ENCODE measurements at regions not wholly inside any gene's neighbourhood (a gene's known extent, or its start where the extent isn't known, plus 50 kb on each side); places are given as distances from the start of the nearest gene placed in this dataset.

DNA sequence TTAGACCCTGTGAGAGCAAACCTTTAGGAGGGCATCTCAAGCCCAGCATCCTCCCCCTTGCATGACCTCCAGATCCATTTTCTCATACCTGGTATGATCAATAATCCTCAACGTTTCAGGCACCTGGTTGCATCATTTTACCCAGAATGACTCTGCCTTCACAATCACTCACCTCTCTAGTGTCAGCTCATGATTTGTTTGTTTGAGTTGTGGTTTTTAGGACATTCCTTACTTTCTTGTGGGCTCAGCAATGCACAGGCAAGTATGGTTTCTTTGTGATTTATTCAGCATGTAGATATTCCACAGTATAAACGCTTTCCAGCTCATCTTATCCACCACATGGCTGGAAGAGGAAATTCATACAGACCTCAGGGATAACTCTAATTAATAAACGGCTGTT, 93.6 kb upstream of the CPEB2 start:
- Histone ChIP-seq H3K36me3 (ENCODE audit: control insufficient read depth in 5 of 5, insufficient read depth in 5 of 5, low read length in 5 of 5) (no peaks in the 10 kb centered on the region), H3K4me1 (ENCODE audit: control insufficient read depth in 5 of 5, insufficient read depth in 5 of 5, low read length in 5 of 5) (peaks cover 0 to 13% (median 0%) of the 10 kb centered on the region in 5 donors), H3K9ac (ENCODE audit: low read length in 5 of 5) (no peak overlapping the region), H3K27me3 (ENCODE audit: control insufficient read depth in 5 of 5, insufficient read depth in 4 of 5, low read length in 5 of 5) (no peaks in the 10 kb centered on the region), H3K27ac (ENCODE audit: low read depth, low read length) (no peak overlapping the region), H3K4me3 (ENCODE audit: low read depth in 1 of 5, low read length in 5 of 5) (no peak overlapping the region), H3K9me3 (ENCODE audit: control insufficient read depth in 5 of 5, low read length in 5 of 5) (no peaks in the 10 kb centered on the region)

DNA sequence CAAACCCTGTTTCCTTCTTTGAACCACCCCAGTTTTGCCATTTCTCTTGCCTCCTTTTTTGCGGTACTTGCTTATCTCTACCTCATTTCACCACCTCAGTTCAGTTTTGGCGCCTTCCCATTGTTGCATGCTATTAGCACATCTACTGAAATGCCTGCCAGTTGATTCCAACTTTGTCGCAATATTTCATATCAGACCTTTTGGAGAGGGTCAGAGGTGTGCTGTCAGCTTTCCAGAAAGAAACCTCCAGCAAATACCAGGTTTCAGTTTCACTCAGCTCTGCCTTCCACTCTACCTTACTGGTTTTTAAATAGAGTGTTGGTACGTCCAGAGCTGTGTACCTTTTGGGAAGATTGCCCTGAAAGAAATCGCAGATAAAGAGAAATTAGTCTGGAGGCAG, 91.9 kb upstream of the CPEB2 start:
- Histone ChIP-seq H3K27ac (ENCODE audit: low read depth, low read length) (no peak overlapping the region), H3K36me3 (ENCODE audit: control insufficient read depth in 5 of 5, insufficient read depth in 5 of 5, low read length in 5 of 5) (no peaks in the 10 kb centered on the region), H3K9me3 (ENCODE audit: control insufficient read depth in 5 of 5, low read length in 5 of 5) (no peaks in the 10 kb centered on the region), H3K9ac (ENCODE audit: low read length in 5 of 5) (no peak overlapping the region), H3K27me3 (ENCODE audit: control insufficient read depth in 5 of 5, insufficient read depth in 4 of 5, low read length in 5 of 5) (no peaks in the 10 kb centered on the region), H3K4me3 (ENCODE audit: low read depth in 1 of 5, low read length in 5 of 5) (no peak overlapping the region), H3K4me1 (ENCODE audit: control insufficient read depth in 5 of 5, insufficient read depth in 5 of 5, low read length in 5 of 5) (peaks cover 0 to 13% (median 0%) of the 10 kb centered on the region in 5 donors)

DNA sequence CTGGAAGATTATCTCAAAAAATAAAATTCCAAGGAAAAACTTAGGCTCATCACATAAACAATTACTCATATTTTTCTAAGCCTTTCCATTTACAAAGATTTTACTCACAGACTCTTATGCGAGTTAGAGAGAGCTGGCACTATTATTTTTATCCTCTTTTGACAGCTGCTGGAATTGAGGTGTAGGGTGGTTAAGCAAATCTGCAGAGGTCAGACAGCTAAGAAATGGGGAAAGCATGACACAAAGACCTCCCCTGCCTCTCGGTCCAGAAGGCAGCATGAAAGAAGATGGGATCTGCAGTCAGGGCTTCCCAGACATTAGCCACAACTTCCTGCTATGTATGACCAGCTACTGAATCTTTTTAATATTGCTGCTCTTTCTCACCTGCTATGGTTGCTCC, 89.9 kb upstream of the CPEB2 start:
- Histone ChIP-seq H3K36me3 (ENCODE audit: control insufficient read depth in 5 of 5, insufficient read depth in 5 of 5, low read length in 5 of 5) (no peaks in the 10 kb centered on the region), H3K4me1 (ENCODE audit: control insufficient read depth in 5 of 5, insufficient read depth in 5 of 5, low read length in 5 of 5) (peaks cover 0 to 13% (median 0%) of the 10 kb centered on the region in 5 donors), H3K9me3 (ENCODE audit: control insufficient read depth in 5 of 5, low read length in 5 of 5) (no peaks in the 10 kb centered on the region), H3K27ac (ENCODE audit: low read depth, low read length) (no peak overlapping the region), H3K9ac (ENCODE audit: low read length in 5 of 5) (no peak overlapping the region), H3K27me3 (ENCODE audit: control insufficient read depth in 5 of 5, insufficient read depth in 4 of 5, low read length in 5 of 5) (no peaks in the 10 kb centered on the region), H3K4me3 (ENCODE audit: low read depth in 1 of 5, low read length in 5 of 5) (no peak overlapping the region)

DNA sequence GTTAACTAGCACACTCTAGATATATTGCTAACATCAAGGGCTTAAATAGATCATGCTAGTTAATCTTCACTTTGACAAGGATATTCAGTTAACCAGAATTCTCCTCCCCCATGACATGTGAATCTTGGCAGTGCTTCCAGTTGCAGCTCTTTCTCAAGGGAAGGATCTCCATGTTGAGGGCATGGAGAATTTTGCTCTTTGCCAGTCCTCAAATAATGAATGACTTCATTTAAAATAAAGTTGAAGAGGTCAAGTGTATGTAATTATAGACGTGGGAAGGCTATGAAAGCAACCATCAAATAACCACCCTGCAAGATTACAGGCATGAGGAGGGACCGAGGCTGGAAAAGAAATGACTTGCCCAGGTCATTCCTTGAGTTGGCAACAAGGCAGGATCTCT, 87.3 kb upstream of the CPEB2 start:
- H3K9me3 ChIP-seq (ENCODE audit: control insufficient read depth in 5 of 5, low read length in 5 of 5): no peaks in the 10 kb centered on the region
- H3K27me3 ChIP-seq (ENCODE audit: control insufficient read depth in 5 of 5, insufficient read depth in 4 of 5, low read length in 5 of 5): no peaks in the 10 kb centered on the region
- H3K9ac ChIP-seq (ENCODE audit: low read length in 5 of 5): no peak overlapping the region
- peaks cover 0 to 13% (median 0%) of the 10 kb centered on the region in 5 donors for H3K4me1 ChIP-seq (ENCODE audit: control insufficient read depth in 5 of 5, insufficient read depth in 5 of 5, low read length in 5 of 5)
- no peak overlapping the region for H3K4me3 ChIP-seq (ENCODE audit: low read depth in 1 of 5, low read length in 5 of 5)
- no peaks in the 10 kb centered on the region for H3K36me3 ChIP-seq (ENCODE audit: control insufficient read depth in 5 of 5, insufficient read depth in 5 of 5, low read length in 5 of 5)
- H3K27ac ChIP-seq (ENCODE audit: low read depth, low read length): no peak overlapping the region

DNA sequence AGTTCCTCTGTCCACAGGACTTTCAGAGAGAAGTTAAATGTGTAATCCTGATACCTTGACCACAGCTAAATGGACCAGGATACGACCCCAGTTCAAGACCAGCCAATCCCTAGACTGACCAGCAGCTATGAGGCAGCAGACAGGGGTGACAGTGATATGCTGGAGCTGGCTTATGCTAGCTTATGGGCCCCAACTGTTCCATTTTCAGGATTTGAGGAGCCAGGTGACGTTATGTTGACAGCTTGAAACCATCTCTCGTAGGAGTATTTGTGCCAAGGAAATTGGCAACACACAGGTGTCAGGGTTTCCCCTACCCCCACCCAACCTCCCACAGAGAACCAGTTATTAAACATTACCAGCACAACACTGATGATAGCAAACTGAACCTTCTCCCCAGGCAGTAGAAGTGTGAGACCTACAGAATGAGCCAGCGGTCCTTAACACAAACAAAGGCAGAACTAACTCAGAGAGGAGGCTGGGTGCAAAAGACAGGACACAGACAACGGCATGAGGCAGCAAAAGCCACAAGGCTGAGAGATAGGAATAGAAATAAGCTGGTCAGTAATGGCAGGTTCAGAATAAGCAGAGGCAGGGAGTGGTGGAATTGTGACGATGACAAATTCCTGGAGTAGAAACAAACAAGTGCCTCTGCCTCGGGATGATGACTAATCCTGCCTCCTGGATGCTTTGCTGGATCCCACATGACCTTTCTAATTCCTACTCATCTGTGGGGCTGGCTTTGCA, 85.6 kb upstream of the CPEB2 start:
- no peak overlapping the region for H3K27ac ChIP-seq (ENCODE audit: low read depth, low read length)
- H3K4me1 ChIP-seq (ENCODE audit: control insufficient read depth in 5 of 5, insufficient read depth in 5 of 5, low read length in 5 of 5): peaks cover 0 to under 1% (median 0%) of the 10 kb centered on the region in 5 donors
- no peak overlapping the region for H3K4me3 ChIP-seq (ENCODE audit: low read depth in 1 of 5, low read length in 5 of 5)
- no peaks in the 10 kb centered on the region for H3K27me3 ChIP-seq (ENCODE audit: control insufficient read depth in 5 of 5, insufficient read depth in 4 of 5, low read length in 5 of 5)
- H3K9me3 ChIP-seq (ENCODE audit: control insufficient read depth in 5 of 5, low read length in 5 of 5): no peaks in the 10 kb centered on the region
- H3K9ac ChIP-seq (ENCODE audit: low read length in 5 of 5): no peak overlapping the region
- H3K36me3 ChIP-seq (ENCODE audit: control insufficient read depth in 5 of 5, insufficient read depth in 5 of 5, low read length in 5 of 5): no peaks in the 10 kb centered on the region

DNA sequence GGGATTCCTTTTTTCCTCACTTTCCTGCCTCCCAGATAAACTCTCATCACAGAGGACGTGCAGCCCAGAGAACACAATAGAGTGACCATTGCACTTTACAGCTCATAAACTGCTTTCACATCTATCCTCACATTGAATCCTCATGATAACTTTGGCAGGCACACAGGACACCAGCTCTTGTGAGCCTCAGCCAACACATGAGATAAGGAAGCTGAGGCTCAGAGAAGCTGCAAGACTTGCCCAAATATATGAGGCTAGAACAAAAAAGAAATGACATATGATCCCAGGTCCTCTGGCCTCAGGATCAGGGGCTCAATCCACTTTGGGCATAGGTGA, 85.0 kb upstream of the CPEB2 start:
- no peak overlapping the region for H3K4me3 ChIP-seq (ENCODE audit: low read depth in 1 of 5, low read length in 5 of 5)
- no peaks in the 10 kb centered on the region for H3K27me3 ChIP-seq (ENCODE audit: control insufficient read depth in 5 of 5, insufficient read depth in 4 of 5, low read length in 5 of 5)
- H3K4me1 ChIP-seq (ENCODE audit: control insufficient read depth in 5 of 5, insufficient read depth in 5 of 5, low read length in 5 of 5): no peaks in the 10 kb centered on the region
- H3K27ac ChIP-seq (ENCODE audit: low read depth, low read length): no peak overlapping the region
- no peaks in the 10 kb centered on the region for H3K9me3 ChIP-seq (ENCODE audit: control insufficient read depth in 5 of 5, low read length in 5 of 5)
- no peaks in the 10 kb centered on the region for H3K36me3 ChIP-seq (ENCODE audit: control insufficient read depth in 5 of 5, insufficient read depth in 5 of 5, low read length in 5 of 5)
- H3K9ac ChIP-seq (ENCODE audit: low read length in 5 of 5): no peak overlapping the region

DNA sequence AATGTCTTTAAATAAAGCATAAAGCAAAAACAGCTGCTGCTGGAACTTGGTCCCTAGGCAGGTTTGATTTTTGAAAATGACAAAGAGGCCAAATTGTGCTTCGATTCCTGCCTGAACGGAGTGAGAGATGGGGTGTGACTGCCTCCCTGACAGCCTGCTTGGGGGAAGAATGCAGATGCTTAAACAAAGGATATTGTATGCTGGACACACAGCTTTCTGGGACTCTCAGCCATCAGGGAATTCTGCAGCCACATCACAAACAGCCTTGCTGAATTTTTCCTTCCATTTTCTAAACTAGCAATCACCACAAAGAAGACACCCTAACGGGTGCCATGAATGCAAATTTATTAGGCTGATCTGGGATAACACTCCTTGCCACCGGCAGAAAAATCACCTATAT, 83.9 kb upstream of the CPEB2 start:
- Histone ChIP-seq H3K4me3 (ENCODE audit: low read depth in 1 of 5, low read length in 5 of 5) (no peak overlapping the region), H3K4me1 (ENCODE audit: control insufficient read depth in 5 of 5, insufficient read depth in 5 of 5, low read length in 5 of 5) (no peaks in the 10 kb centered on the region), H3K9ac (ENCODE audit: low read length in 5 of 5) (no peak overlapping the region), H3K9me3 (ENCODE audit: control insufficient read depth in 5 of 5, low read length in 5 of 5) (no peaks in the 10 kb centered on the region), H3K36me3 (ENCODE audit: control insufficient read depth in 5 of 5, insufficient read depth in 5 of 5, low read length in 5 of 5) (no peaks in the 10 kb centered on the region), H3K27me3 (ENCODE audit: control insufficient read depth in 5 of 5, insufficient read depth in 4 of 5, low read length in 5 of 5) (no peaks in the 10 kb centered on the region), H3K27ac (ENCODE audit: low read depth, low read length) (no peak overlapping the region)

DNA sequence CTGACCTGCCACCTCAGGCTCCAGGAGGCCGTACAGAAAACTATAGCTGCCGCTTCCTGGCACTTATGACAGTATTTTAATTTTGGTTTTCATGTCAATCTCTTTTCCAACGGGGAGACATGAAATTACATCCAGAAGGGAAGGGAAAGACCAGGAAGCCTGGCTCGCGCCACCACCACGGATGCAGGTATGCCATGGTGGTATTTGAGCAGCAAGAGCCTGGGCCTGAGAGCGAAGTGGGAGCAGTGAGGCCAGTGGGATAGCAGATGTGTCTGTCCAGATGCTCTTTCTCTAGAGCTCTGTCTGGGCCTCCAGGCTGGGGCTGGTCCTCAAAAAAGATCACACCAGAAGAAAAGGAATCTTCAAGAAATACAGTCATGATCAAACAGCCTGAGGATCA, 82.5 kb upstream of the CPEB2 start:
- Histone ChIP-seq H3K36me3 (ENCODE audit: control insufficient read depth in 5 of 5, insufficient read depth in 5 of 5, low read length in 5 of 5) (no peaks in the 10 kb centered on the region), H3K27ac (ENCODE audit: low read depth, low read length) (no peak overlapping the region)

DNA sequence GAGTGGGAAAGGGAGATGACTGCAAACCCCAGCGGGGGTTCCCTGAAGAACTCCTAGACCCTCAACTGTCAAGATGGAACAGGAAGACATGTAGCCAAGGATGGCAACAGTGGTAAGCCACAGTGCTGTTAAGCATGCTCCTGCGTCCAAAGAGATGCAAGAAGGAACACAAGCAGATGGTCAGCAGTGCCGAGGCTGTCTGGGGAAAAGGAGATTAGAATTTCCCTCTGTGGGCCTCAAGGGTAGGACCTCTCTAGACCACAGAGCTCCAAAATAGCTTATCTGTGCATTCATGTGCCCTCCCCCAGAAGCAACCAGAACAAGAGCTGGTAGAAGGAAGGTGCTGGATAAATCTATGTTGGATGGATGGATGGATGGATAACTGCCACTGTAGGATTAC, 82.0 kb upstream of the CPEB2 start:
- Histone ChIP-seq H3K9me3 (ENCODE audit: control insufficient read depth in 5 of 5, low read length in 5 of 5) (no peaks in the 10 kb centered on the region), H3K36me3 (ENCODE audit: control insufficient read depth in 5 of 5, insufficient read depth in 5 of 5, low read length in 5 of 5) (no peaks in the 10 kb centered on the region), H3K9ac (ENCODE audit: low read length in 5 of 5) (no peak overlapping the region), H3K4me3 (ENCODE audit: low read depth in 1 of 5, low read length in 5 of 5) (no peak overlapping the region), H3K4me1 (ENCODE audit: control insufficient read depth in 5 of 5, insufficient read depth in 5 of 5, low read length in 5 of 5) (no peaks in the 10 kb centered on the region), H3K27ac (ENCODE audit: low read depth, low read length) (no peak overlapping the region), H3K27me3 (ENCODE audit: control insufficient read depth in 5 of 5, insufficient read depth in 4 of 5, low read length in 5 of 5) (no peaks in the 10 kb centered on the region)

More for the DNA sequence above, 82.5 kb upstream of the CPEB2 start:
- Histone ChIP-seq H3K27me3 (ENCODE audit: control insufficient read depth in 5 of 5, insufficient read depth in 4 of 5, low read length in 5 of 5) (no peaks in the 10 kb centered on the region), H3K9ac (ENCODE audit: low read length in 5 of 5) (no peak overlapping the region), H3K9me3 (ENCODE audit: control insufficient read depth in 5 of 5, low read length in 5 of 5) (no peaks in the 10 kb centered on the region), H3K4me3 (ENCODE audit: low read depth in 1 of 5, low read length in 5 of 5) (no peak overlapping the region), H3K4me1 (ENCODE audit: control insufficient read depth in 5 of 5, insufficient read depth in 5 of 5, low read length in 5 of 5) (no peaks in the 10 kb centered on the region)

DNA sequence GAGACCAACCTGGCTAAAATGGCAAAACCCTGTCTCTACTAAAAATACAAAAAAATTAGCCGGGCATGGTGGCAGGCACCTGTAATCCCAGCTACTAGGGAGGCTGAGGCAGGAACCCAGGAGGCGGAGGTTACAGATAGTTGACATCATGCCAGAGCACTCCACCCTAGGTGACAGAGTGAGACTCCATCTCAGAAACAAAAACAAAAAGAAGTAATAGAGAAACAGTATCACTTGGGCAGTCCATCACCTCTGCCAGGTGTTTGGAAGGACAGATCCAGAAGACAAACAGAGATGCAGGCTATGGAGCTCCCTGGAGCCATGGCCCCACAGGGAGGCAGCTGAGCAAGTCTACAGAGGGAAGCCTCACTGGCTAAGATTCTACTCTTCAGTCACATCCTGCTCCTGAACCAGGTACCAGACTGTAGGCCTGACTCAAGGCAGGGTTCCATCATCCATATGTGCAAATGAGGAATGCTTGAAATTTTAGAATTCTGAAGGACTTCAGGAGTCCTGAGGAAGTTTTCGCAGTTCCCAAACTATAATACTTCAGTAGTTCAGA, 81.4 kb upstream of the CPEB2 start:
- H3K27ac ChIP-seq (ENCODE audit: low read depth, low read length): no peak overlapping the region
- no peaks in the 10 kb centered on the region for H3K36me3 ChIP-seq (ENCODE audit: control insufficient read depth in 5 of 5, insufficient read depth in 5 of 5, low read length in 5 of 5)
- no peak overlapping the region for H3K9ac ChIP-seq (ENCODE audit: low read length in 5 of 5)
- H3K4me3 ChIP-seq (ENCODE audit: low read depth in 1 of 5, low read length in 5 of 5): no peak overlapping the region
- no peaks in the 10 kb centered on the region for H3K9me3 ChIP-seq (ENCODE audit: control insufficient read depth in 5 of 5, low read length in 5 of 5)
- no peaks in the 10 kb centered on the region for H3K4me1 ChIP-seq (ENCODE audit: control insufficient read depth in 5 of 5, insufficient read depth in 5 of 5, low read length in 5 of 5)
- no peaks in the 10 kb centered on the region for H3K27me3 ChIP-seq (ENCODE audit: control insufficient read depth in 5 of 5, insufficient read depth in 4 of 5, low read length in 5 of 5)

Measured in subcutaneous abdominal adipose tissue (tissue), 5 donors.